ENCODE measurements at regions not wholly inside any gene's neighbourhood (a gene's known extent, or its start where the extent isn't known, plus 50 kb on each side); places are given as distances from the start of the nearest gene placed in this dataset.
"Not testable (repeated sequence)": the region's sequence is repeated elsewhere in the genome, so short reads cannot be mapped to it uniquely, and the experiment has no call there.

DNA sequence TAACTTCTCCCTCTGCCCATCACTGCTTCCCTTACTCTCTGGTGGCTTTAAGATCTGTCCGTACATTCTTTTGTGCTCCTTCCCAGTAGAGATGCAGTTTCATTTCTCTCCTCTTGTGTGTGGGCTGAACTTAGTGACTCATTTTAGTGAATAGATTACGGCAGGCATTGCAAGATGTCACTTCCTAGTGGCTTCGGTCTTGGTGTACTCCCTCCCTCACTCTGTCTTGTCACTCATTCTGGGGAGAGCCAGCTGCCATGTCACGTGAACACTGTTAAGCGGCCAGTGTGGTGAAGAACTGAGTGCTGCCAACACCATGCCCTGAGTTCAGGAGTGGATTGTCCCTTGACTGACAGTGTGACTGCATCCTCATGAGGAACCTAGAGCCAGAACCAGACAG, 115.9 kb downstream of the OTOR start:
- DNase-seq (ENCODE audit: low read depth): no peak

- no peak for DNase-seq (ENCODE audit: low read depth)
These were observed 116.8 kb downstream of the OTOR start for GRCh38 chr20:16864963-16865362.

- no peak for DNase-seq (ENCODE audit: low read depth)
These were observed 117.2 kb downstream of the OTOR start for GRCh38 chr20:16865406-16865805.

GRCh38 chr20:16873124-16873523, 125.0 kb downstream of the OTOR start:
- not testable (repeated sequence) for DNase-seq (ENCODE audit: low read depth)

GRCh38 chr20:16877053-16877554, 128.9 kb downstream of the OTOR start:
- no peak for DNase-seq (ENCODE audit: low read depth)

- DNase-seq (ENCODE audit: low read depth): no peak
These were observed 137.6 kb downstream of the OTOR start for GRCh38 chr20:16885746-16886145.

DNA sequence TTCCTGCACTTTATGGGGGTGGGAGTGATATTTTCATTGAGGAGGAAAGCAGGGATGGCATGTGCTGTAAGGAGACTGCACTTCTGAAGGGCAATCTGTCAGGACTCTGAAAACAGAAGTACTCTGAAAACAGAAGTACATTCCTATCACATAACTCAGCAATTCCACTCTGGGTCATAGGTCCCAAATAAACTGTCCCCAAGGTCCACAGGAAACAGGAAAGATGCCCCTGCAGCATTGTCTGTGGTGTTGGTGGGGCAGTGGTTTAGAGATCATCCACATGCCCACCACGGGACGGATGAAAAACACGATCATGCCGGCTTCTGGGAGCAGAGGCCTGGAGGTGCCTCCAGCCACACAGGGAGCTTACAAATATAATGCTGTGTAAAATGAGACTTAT, 150.3 kb downstream of the OTOR start:
- no peak for DNase-seq (ENCODE audit: low read depth)

DNA sequence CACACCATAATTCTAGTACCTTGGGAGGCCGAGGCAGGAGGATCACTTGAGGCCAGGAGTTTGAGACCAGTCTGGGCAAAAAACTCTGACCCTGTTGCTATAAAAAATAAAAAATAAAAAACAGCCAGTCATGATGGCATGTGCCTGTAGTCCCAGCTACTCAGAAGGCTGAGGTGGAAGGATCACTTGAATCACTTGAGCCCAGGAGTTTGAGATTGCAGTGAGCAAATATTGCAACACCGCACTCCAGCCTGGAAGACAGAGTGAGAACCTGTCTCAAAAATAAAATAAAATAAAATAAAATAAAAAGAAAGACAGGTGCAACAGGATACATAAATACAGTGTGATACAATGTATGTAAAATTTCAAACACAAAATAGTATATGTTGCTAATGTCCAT, 154.5 kb downstream of the OTOR start:
- no peak for DNase-seq (ENCODE audit: low read depth)

GRCh38 chr20:16904751-16905150, 156.6 kb downstream of the OTOR start:
- DNase-seq (ENCODE audit: low read depth): no peak

DNA sequence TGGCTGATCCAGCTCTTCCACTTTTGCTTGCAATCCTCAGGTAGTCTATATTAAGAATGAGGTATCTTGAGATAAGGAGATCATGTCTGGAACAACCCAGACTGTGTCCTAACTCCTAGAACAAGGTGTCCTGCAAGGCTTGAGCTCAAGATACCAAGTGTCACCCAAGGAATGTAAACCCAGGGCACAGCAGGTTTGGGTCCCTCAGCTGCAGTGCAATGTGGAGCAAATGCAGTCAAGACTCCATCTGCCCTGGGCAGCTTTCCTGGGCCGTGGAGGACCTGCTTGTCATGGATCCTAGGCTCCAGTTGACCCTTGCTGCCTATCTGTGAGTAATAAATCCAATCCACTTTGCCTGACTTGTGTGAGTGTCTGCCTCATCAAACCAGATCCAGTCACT, 166.1 kb downstream of the OTOR start:
- DNase-seq (ENCODE audit: low read depth): no peak

- no peak for DNase-seq (ENCODE audit: low read depth)
These were observed 168.0 kb downstream of the OTOR start for GRCh38 chr20:16916165-16916564.

DNA sequence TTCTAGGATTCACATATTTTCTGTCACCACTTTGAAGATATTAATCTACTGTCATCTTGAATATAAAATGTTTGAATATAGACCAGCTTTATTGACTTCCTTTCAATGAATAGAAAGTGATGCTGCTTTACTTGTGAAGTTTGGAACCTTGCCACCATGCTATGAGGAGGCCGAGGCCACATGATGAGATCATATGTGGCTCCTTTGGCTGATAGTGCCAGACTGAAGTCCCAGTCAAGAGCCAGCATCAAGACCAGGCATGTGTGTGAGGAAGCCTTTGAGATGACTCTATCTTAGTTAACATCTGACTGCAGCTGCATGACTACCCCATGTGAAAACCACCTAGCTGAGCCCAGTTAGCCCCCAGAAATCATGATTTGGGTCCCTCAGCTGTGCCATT, 169.5 kb downstream of the OTOR start:
- no peak for DNase-seq (ENCODE audit: low read depth)

DNA sequence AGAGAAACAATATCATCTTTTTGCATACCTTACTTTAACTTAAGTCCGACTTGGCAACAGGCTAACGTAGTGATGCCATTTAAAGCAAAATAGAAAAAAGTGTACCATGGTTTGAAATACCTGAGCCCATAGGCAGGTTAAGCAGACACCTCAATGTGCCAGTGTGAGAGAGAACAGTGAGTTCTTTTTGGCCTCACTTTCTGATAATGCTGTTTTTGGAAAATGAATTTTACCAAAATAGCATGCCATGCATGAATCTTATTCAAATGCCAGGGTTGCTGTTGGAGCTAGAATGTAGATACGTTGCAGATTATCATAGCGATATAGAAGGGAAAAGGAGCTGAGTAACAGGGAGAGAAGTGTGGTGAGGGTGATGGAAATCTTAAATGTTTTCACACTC, 170.2 kb downstream of the OTOR start:
- DNase-seq (ENCODE audit: low read depth): no peak

DNA sequence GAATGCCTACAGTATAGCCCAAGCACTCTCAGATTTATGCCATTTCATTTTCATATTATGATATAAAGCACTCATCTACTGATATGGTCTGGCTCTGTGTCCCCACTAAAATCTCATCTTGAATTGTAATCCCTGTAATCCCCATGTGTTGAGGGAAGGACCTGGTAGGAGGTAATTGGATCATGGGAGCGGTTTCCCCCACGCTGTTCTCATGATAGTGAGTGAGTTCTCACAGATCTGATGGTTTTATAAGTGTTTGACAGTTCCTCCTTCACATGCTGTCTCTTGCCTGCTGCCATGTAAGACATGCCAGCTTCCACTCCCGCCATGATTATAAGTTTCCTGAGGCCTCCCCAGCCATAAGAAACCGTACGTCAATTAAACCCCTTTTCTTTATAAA, 171.7 kb downstream of the OTOR start:
- no peak for DNase-seq (ENCODE audit: low read depth)

DNA sequence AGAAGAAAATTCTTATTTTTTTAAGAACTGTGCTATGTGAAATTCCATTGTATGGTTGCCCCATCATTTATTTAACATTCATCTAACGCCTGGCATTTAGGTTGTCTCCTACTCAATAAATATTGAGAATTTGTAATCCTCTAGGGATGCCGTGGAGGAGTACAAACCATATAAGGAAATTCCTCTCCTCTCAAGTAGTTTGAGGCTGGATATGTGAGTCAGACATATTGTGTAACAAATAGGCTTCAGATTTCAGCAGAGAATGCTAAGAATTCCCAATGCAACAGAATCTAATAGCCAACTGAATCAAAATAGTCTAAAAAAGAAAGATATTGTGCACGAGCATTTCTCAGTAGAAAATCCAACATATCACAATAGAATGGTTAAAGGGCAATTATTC, 174.7 kb downstream of the OTOR start:
- DNase-seq (ENCODE audit: low read depth): peak; percentile 82

DNA sequence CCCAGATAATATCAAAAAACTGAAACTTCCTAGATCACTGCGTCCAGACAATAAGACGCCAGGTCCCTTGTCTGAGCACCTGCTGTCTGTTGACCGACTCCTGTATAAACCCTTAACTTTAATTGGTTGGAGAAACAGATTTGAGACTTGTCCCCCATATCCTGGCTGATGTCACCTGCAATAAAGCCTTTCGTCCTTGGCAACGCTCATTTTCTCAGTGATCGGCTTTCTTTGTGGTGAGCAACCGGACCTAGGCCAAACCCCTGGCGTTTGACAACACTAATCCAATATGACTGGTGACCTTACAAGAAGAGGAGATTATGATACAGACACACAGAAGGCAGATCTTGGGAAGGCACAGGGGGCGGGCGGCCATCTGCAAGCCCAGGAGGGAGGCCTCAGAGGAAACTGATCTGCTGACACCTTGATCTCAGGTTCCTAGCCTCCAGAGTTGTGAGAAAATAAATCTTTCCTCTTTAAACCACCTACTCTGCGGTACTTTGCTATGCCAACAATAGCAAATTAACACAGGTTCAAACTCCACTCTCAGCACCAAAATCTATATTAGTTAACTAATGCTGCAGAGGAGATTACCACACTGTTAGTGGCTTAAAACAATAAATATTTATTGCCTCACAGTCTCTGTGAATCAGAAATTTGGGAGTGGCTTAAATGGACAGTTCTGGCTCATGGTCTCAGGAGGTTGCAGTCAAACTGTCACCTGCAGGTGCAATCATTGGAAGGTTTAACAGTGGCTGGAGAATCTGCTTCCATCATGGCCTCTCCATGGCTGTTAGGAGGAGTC, 178.7 kb downstream of the OTOR start:
- no peak for DNase-seq (ENCODE audit: low read depth)

DNA sequence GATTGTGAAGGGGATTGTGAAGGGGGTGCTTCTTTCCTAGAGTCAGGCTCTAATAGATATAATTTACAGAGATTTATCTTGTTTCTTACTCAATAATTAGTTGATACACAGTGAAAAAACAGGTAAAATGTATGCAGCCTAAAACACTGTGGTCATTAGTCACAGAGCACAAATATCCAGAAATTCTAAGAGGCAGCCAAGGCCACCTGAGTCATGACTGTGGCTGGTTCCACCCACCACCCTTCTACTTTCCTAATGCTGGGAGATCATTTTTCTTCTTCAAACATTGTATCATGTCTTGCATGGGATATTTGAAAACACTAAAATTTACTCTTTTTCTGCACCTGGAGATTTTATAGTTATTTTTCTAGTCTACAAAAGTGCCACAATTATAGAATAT, 181.6 kb downstream of the OTOR start:
- DNase-seq (ENCODE audit: low read depth): peak; percentile 14

GRCh38 chr20:16930656-16931055, 182.5 kb downstream of the OTOR start:
- DNase-seq (ENCODE audit: low read depth): no peak

GRCh38 chr20:16939051-16939450, 190.9 kb downstream of the OTOR start:
- DNase-seq (ENCODE audit: low read depth): no peak

GRCh38 chr20:16940701-16941100, 192.5 kb downstream of the OTOR start:
- no peak for DNase-seq (ENCODE audit: low read depth)

- no peak for DNase-seq (ENCODE audit: low read depth)
These were observed 193.9 kb downstream of the OTOR start for GRCh38 chr20:16942051-16942450.

DNA sequence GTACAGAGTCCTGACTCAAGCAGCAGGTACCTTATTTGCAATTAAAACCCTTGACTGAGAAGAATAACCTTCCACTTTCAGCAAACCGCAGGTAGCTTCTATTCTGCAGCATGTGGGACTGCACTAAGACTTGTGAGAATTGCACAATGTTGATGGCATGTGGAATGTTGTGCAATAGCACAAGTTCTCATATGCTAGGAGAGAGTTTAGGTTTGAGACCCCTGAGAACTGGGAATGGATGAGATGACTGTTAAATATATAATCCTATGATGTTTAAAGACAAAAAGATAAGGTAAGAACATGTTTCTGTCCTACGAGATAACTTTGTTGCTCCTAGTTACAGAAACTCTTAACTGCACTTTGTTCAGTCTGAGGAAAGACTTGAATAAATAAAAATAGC, 194.6 kb downstream of the OTOR start:
- peak; percentile 57 for DNase-seq (ENCODE audit: low read depth)

- DNase-seq (ENCODE audit: low read depth): no peak
These were observed 196.6 kb downstream of the OTOR start for GRCh38 chr20:16944745-16945144.

DNA sequence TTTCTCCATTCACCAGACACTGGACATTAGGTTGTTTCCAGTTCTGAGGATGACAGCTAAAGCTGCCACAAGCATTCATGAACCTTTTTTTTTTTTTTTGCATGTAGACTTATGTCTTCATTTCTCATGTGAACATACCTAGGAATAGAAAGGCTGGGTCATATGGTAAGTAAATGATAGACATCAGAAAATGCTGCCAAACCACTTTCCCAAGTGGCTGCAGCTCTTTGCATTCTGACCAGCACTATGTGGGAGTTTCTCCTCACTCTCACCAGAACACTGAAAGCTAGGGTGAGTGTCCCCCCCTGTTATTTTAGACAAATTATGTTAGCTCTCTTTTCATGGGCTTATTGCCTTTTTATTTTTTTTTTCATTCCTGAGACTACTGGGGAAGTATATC, 197.5 kb downstream of the OTOR start:
- no peak for DNase-seq (ENCODE audit: low read depth)
